PFSK-1 (cell line): ENCODE measurements at regions not wholly inside any gene's neighbourhood (a gene's known extent, or its start where the extent isn't known, plus 50 kb on each side); places are given as distances from the start of the nearest gene placed in this dataset.

Experiments
- FOXP2 ChIP-seq: optimal IDR thresholded peaks from 2 replicates; pipeline ENCODE3; 2011; ENCODE audit warnings: borderline replicate concordance, control low read depth, inconsistent platforms; ENCODE audit not compliant: insufficient read depth; ENCODE audit errors: extremely low read length, extremely low read depth
- POLR2AphosphoS5 ChIP-seq: IDR thresholded peaks from 2 replicates; pipeline ENCODE4 v1.6.1; 2012; ENCODE audit warnings: low read depth, mild to moderate bottlenecking, control low read depth, low read length, moderate library complexity
- SIN3A ChIP-seq: IDR thresholded peaks from 2 replicates; pipeline ENCODE4 v1.6.1; 2012; ENCODE audit warnings: mild to moderate bottlenecking, low read length, moderate library complexity, borderline replicate concordance; ENCODE audit not compliant: insufficient read depth
- TAF1 ChIP-seq: IDR thresholded peaks from 2 replicates; pipeline ENCODE4 v1.6.1; 2012; ENCODE audit warnings: low read length, control low read depth, borderline replicate concordance; ENCODE audit not compliant: insufficient read depth
- TF ChIP-seq, protein P1 (sequence below), 2 experiments: IDR thresholded peaks; 2 replicates each; pipeline versions ENCODE4 v1.6.1 to v1.8.0; 2011 to 2012; ENCODE audit warnings: low read depth in 2 of 2, low read length in 2 of 2, control low read depth in 1 of 2, inconsistent platforms in 1 of 2, mild to moderate bottlenecking in 1 of 2, moderate library complexity in 1 of 2; ENCODE audit not compliant: insufficient read depth in 1 of 2

DNA sequence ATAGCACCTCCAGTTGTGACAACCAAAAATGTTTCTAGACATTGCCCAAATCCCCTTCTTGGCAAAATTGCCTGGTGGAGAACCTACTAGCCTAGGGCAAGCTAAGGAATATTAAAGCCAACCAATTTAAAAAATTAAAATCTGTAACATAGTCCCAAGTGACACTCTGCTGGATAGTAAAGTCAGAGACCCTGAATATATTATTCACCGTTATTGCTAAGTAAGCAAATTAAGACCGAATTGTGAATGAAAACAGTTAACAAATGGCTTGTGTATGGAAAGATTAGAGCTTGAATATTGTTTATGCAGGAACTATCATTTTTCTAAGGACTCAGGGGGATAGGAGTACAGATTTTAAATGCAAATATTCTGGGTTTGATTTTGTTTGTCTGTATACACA, 208.1 kb downstream of the DMAC1 start:
- no peak for TF ChIP-seq SIN3A
- no peak for TF ChIP-seq TAF1
- TF ChIP-seq POLR2AphosphoS5 = no peak
- TF ChIP-seq, protein P1, sequence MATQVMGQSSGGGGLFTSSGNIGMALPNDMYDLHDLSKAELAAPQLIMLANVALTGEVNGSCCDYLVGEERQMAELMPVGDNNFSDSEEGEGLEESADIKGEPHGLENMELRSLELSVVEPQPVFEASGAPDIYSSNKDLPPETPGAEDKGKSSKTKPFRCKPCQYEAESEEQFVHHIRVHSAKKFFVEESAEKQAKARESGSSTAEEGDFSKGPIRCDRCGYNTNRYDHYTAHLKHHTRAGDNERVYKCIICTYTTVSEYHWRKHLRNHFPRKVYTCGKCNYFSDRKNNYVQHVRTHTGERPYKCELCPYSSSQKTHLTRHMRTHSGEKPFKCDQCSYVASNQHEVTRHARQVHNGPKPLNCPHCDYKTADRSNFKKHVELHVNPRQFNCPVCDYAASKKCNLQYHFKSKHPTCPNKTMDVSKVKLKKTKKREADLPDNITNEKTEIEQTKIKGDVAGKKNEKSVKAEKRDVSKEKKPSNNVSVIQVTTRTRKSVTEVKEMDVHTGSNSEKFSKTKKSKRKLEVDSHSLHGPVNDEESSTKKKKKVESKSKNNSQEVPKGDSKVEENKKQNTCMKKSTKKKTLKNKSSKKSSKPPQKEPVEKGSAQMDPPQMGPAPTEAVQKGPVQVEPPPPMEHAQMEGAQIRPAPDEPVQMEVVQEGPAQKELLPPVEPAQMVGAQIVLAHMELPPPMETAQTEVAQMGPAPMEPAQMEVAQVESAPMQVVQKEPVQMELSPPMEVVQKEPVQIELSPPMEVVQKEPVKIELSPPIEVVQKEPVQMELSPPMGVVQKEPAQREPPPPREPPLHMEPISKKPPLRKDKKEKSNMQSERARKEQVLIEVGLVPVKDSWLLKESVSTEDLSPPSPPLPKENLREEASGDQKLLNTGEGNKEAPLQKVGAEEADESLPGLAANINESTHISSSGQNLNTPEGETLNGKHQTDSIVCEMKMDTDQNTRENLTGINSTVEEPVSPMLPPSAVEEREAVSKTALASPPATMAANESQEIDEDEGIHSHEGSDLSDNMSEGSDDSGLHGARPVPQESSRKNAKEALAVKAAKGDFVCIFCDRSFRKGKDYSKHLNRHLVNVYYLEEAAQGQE (IDR thresholded peaks at IDR 0.05; ENCODE audit: insufficient read depth in 1 of 2, low read depth in 2 of 2, low read length in 2 of 2) = no peak
- no peak for TF ChIP-seq FOXP2

DNA sequence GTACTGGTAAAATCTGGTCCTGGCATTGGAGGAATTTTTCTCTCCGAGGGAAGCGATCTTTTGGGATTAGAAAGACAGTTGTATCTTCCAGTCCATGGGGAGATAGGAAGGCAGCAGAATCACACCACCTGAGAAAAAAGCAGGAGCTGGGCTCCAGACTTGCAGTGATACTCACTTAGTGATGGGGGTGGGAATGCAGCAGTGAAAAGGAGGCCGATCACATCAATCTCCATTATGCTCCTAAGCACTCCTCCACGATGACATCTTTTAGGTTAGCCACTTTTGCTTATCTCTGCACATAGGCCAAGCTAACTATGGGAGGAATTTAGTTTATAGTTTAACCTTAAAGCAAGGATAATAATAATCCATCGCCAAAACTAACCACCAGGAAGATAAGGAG, 219.0 kb downstream of the DMAC1 start:
- no peak for TF ChIP-seq SIN3A
- TF ChIP-seq POLR2AphosphoS5 = no peak
- TF ChIP-seq FOXP2 = no peak
- TF ChIP-seq, protein P1 (IDR thresholded peaks at IDR 0.05; ENCODE audit: insufficient read depth in 1 of 2, low read depth in 2 of 2, low read length in 2 of 2) = no peak
- no peak for TF ChIP-seq TAF1

DNA sequence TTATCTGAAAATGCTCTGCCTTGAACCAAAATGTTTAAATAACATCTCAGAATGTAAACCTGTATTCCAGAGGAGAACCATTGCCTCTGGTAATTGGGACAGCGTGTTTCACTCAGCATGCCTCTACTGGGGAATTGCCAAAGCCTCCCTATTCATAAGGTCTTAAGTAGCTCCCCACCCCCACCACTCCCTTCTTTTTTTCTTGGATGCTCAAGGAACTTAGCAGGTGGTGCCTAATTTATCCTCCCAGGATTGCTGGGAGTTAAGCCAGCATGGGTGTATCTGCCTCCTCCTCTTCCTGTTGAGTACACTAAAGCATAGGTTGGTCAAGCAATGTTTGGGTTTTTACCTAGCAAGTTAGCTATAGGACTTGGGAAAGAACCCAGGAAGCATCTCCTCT, 220.2 kb downstream of the DMAC1 start:
- TF ChIP-seq TAF1 = no peak
- TF ChIP-seq POLR2AphosphoS5 = no peak
- TF ChIP-seq FOXP2 = no peak
- TF ChIP-seq, protein P1 (IDR thresholded peaks at IDR 0.05; ENCODE audit: insufficient read depth in 1 of 2, low read depth in 2 of 2, low read length in 2 of 2) = no peak
- TF ChIP-seq SIN3A = no peak

DNA sequence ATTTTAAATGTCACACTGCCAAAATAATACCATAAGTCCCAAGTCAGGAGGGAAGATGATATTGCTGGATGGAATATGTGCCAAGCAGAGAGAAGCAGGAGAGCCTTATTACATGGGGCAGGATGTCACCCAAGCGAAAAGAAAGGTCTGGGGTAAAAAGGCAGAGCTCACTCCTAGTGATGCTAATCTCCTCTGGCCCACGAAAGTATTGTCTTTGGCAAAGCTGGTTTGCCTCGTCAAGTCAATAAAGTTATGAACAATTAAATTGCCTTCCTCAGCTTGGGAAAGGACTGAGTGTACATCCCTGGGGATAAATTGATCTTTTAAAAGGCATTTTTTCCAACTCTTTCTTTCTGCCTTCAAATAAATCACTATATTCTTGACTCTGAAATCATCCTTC, 220.6 kb downstream of the DMAC1 start:
- TF ChIP-seq SIN3A (no peak), FOXP2 (no peak), TAF1 (no peak), POLR2AphosphoS5 (no peak)
- TF ChIP-seq, protein P1 (IDR thresholded peaks at IDR 0.05; ENCODE audit: insufficient read depth in 1 of 2, low read depth in 2 of 2, low read length in 2 of 2) = no peak

DNA sequence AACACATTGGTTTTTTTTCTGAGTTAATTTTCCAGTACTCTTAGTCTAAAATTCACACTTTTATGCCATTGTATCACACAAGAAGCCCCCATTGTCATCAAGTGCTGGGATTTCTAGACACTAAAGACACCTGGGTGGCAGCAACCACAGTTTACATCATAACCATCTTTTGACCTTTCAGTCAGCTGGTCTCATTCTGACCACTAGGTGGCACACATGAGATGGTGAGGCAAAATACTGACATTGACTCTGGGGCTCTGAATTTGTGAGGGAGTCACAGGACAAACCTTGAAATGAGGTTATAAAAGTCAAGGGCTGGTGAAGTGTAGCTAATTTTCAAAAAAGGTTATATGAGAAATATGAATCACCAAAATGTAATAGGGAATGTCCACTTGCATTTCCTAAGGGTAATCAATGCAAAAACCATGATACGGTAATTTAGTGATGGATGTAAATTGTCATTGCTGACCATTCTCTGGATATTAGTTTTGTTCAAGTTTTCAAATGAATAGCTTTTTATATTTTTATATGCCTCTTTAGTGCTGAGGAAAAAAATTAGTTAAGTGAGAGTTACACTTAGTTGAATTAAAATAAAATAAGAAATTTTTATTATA, 229.4 kb downstream of the DMAC1 start:
- TF ChIP-seq POLR2AphosphoS5 (no peak), FOXP2 (no peak)
- TF ChIP-seq, protein P1 (IDR thresholded peaks at IDR 0.05; ENCODE audit: insufficient read depth in 1 of 2, low read depth in 2 of 2, low read length in 2 of 2) = no peak
